CD4-positive, alpha-beta memory T cell (primary cell): ENCODE measurements at regions not wholly inside any gene's neighbourhood (a gene's known extent, or its start where the extent isn't known, plus 50 kb on each side); places are given as distances from the start of the nearest gene placed in this dataset.

ENCODE experiments used
- CTCF ChIA-PET: fragments of 350-600 bp; sonication (Branson Sonifier 250); formaldehyde crosslinking; loops from one replicate; lab custom pipeline; 2021; ENCODE audit warnings: inconsistent platforms; ENCODE audit not compliant: partially characterized antibody; lab: Charles Lee
- POLR2A ChIA-PET: fragments of 350-600 bp; sonication (Branson Sonifier 250); formaldehyde crosslinking; loops from one replicate; lab custom pipeline; 2021; ENCODE audit not compliant: partially characterized antibody; lab: Charles Lee
- DNase-seq, 5 donors: peaks; one replicate each; pipeline versions ENCODE4 v3.0.0 to v3.0.0-alpha.2; 2020 to 2022; ENCODE audit warnings: mixed read lengths in 1 of 5
- H3K27ac ChIP-seq: one replicate; pipeline ENCODE4 v1.7.0; 2013; ENCODE audit warnings: low read depth, low read length
- H3K27me3 ChIP-seq: 2 replicates; pipeline ENCODE4 v1.7.0; 2013; ENCODE audit warnings: mild to moderate bottlenecking, low read length, moderate library complexity; ENCODE audit not compliant: insufficient read depth
- H3K36me3 ChIP-seq: 2 replicates; pipeline ENCODE4 v1.7.0; 2013; ENCODE audit warnings: mild to moderate bottlenecking, low read length, moderate library complexity; ENCODE audit not compliant: insufficient read depth
- H3K4me1 ChIP-seq: 2 replicates; pipeline ENCODE4 v1.7.0; 2013; ENCODE audit warnings: mild to moderate bottlenecking, low read length, moderate library complexity; ENCODE audit not compliant: insufficient read depth
- H3K4me3 ChIP-seq, 2 donors: one replicate each; pipeline ENCODE4 v1.7.0; 2013; ENCODE audit warnings: low read length in 2 of 2, mild to moderate bottlenecking in 1 of 2
- H3K9me3 ChIP-seq, 2 donors: one replicate each; pipeline ENCODE4 v1.7.0; 2013; ENCODE audit warnings: low read length in 2 of 2, control low read depth in 1 of 2; ENCODE audit not compliant: control insufficient read depth in 1 of 2
- H3K27ac Mint-ChIP-seq, 7 donors: one replicate each; pipeline ENCODE4 v1.8.0; 2020 to 2021; ENCODE audit warnings: mixed read lengths in 7 of 7, mild to moderate bottlenecking in 6 of 7, inconsistent platforms in 3 of 7, moderate library complexity in 3 of 7
- H3K27me3 Mint-ChIP-seq, 2 donors: one replicate each; pipeline ENCODE4 v1.8.0; 2020 to 2021; ENCODE audit warnings: mixed read lengths in 2 of 2
- H3K36me3 Mint-ChIP-seq, 2 donors: one replicate each; pipeline ENCODE4 v1.8.0; 2020 to 2021; ENCODE audit warnings: mixed read lengths in 2 of 2, inconsistent platforms in 1 of 2, mild to moderate bottlenecking in 1 of 2
- H3K4me1 Mint-ChIP-seq, 4 donors: one replicate each; pipeline ENCODE4 v1.8.0; 2020 to 2021; ENCODE audit warnings: mixed read lengths in 4 of 4, mild to moderate bottlenecking in 1 of 4
- H3K4me3 Mint-ChIP-seq, 8 donors: one replicate each; pipeline ENCODE4 v1.8.0; 2020 to 2021; ENCODE audit warnings: mixed read lengths in 8 of 8, mild to moderate bottlenecking in 7 of 8, moderate library complexity in 6 of 8, inconsistent platforms in 3 of 8
- H3K9me3 Mint-ChIP-seq, 8 donors: one replicate each; pipeline ENCODE4 v1.8.0; 2020 to 2021; ENCODE audit warnings: mixed read lengths in 8 of 8, mild to moderate bottlenecking in 5 of 8, inconsistent platforms in 3 of 8, moderate library complexity in 1 of 8
- intact Hi-C: fragments of 100-400 bp; cut with micrococcal nuclease; formaldehyde crosslinking; loops from one replicate; pipeline ENCODE4 v1.15.1; 2023

GRCh38 chr12:127297327-127297726 is 969.6 kb upstream of the TMEM132C start:
- no peaks in the 10 kb centered on the region for H3K4me1 Mint-ChIP-seq
- H3K4me1 ChIP-seq, result no peaks in the 10 kb centered on the region
- intact Hi-C loops, result no loop called here
- H3K27me3 Mint-ChIP-seq, result peaks cover 2% of the 10 kb centered on the region in 2 donors
- peak overlapping the region in 1 of 8 donors; percentile 28 for H3K4me3 Mint-ChIP-seq
- no peaks in the 10 kb centered on the region for H3K9me3 ChIP-seq
- ChIA-PET CTCF (no interaction called here), POLR2A (no interaction called here)
- DNase-seq, result no peak
- no peak overlapping the region for H3K27ac ChIP-seq
- no peak overlapping the region for H3K27ac Mint-ChIP-seq
- H3K36me3 ChIP-seq, result no peaks in the 10 kb centered on the region
- H3K27me3 ChIP-seq, result no peaks in the 10 kb centered on the region
- H3K36me3 Mint-ChIP-seq, result no peaks in the 10 kb centered on the region
- no peaks in the 10 kb centered on the region for H3K9me3 Mint-ChIP-seq
- H3K4me3 ChIP-seq, result no peak overlapping the region

- intact Hi-C loops, result no loop called here
- CTCF ChIA-PET, result no interaction called here
- no peak for DNase-seq
- H3K27ac Mint-ChIP-seq, result no peak overlapping the region
- no peaks in the 10 kb centered on the region for H3K4me1 Mint-ChIP-seq
- peaks cover 2 to 5% of the 10 kb centered on the region in 2 donors for H3K27me3 Mint-ChIP-seq
- POLR2A ChIA-PET, result no interaction called here
- H3K4me3 Mint-ChIP-seq, result no peak overlapping the region
- Histone ChIP-seq H3K27me3 (no peaks in the 10 kb centered on the region), H3K9me3 (no peaks in the 10 kb centered on the region), H3K36me3 (no peaks in the 10 kb centered on the region), H3K4me1 (no peaks in the 10 kb centered on the region), H3K27ac (no peak overlapping the region), H3K4me3 (no peak overlapping the region)
- no peaks in the 10 kb centered on the region for H3K36me3 Mint-ChIP-seq
- peaks cover 0 to 5% (median 0%) of the 10 kb centered on the region in 8 donors for H3K9me3 Mint-ChIP-seq
These were observed 966.9 kb upstream of the TMEM132C start for GRCh38 chr12:127300075-127300474.

DNA sequence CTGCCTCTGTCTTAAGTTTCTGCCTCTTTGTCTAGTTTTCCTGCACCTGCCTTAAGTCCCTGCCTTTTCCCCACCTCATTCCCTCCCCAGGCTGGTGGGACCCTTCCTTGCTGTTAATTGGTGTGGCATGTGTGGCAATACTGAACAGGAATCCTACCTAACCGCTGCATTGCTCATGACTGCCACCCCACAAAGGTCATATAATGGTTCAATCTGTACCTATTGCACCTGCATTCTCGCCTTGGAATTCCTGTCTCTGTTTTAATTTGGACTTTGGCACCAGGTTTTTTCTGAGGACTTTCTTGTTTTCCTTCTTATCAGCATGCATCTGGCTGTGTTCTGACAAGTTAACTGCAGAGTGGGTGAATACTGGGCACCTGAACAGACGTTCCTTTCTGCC is 966.2 kb upstream of the TMEM132C start:
- Histone ChIP-seq H3K27me3 (no peaks in the 10 kb centered on the region), H3K27ac (no peak overlapping the region), H3K9me3 (no peaks in the 10 kb centered on the region), H3K4me3 (no peak overlapping the region), H3K4me1 (no peaks in the 10 kb centered on the region), H3K36me3 (no peaks in the 10 kb centered on the region)
- no peaks in the 10 kb centered on the region for H3K36me3 Mint-ChIP-seq
- peaks cover 0 to 10% (median 0%) of the 10 kb centered on the region in 8 donors for H3K9me3 Mint-ChIP-seq
- no peak overlapping the region for H3K27ac Mint-ChIP-seq
- H3K4me3 Mint-ChIP-seq, result no peak overlapping the region
- H3K4me1 Mint-ChIP-seq, result no peaks in the 10 kb centered on the region
- POLR2A ChIA-PET, result no interaction called here
- intact Hi-C loops, result no loop called here
- peaks cover 3 to 5% of the 10 kb centered on the region in 2 donors for H3K27me3 Mint-ChIP-seq
- DNase-seq, result no peak
- CTCF ChIA-PET, result no interaction called here

- Histone ChIP-seq H3K4me1 (no peaks in the 10 kb centered on the region), H3K4me3 (no peak overlapping the region), H3K27ac (no peak overlapping the region), H3K27me3 (no peaks in the 10 kb centered on the region), H3K36me3 (no peaks in the 10 kb centered on the region), H3K9me3 (no peaks in the 10 kb centered on the region)
- CTCF ChIA-PET, result interaction anchor here (1.4 kb wide), 1 partner anchor 8 kb away, joined by 4 read pairs; no protein-coding TSS in a partner anchor
- H3K27me3 Mint-ChIP-seq, result peaks cover 2 to 7% of the 10 kb centered on the region in 2 donors
- H3K4me1 Mint-ChIP-seq, result no peaks in the 10 kb centered on the region
- H3K9me3 Mint-ChIP-seq, result peaks cover 0 to 10% (median 0%) of the 10 kb centered on the region in 8 donors
- H3K27ac Mint-ChIP-seq, result no peak overlapping the region
- H3K4me3 Mint-ChIP-seq, result no peak overlapping the region
- DNase-seq, result no peak
- POLR2A ChIA-PET, result no interaction called here
- intact Hi-C loops, result no loop called here
- no peaks in the 10 kb centered on the region for H3K36me3 Mint-ChIP-seq
These were observed 965.1 kb upstream of the TMEM132C start for GRCh38 chr12:127301876-127302275.

DNA sequence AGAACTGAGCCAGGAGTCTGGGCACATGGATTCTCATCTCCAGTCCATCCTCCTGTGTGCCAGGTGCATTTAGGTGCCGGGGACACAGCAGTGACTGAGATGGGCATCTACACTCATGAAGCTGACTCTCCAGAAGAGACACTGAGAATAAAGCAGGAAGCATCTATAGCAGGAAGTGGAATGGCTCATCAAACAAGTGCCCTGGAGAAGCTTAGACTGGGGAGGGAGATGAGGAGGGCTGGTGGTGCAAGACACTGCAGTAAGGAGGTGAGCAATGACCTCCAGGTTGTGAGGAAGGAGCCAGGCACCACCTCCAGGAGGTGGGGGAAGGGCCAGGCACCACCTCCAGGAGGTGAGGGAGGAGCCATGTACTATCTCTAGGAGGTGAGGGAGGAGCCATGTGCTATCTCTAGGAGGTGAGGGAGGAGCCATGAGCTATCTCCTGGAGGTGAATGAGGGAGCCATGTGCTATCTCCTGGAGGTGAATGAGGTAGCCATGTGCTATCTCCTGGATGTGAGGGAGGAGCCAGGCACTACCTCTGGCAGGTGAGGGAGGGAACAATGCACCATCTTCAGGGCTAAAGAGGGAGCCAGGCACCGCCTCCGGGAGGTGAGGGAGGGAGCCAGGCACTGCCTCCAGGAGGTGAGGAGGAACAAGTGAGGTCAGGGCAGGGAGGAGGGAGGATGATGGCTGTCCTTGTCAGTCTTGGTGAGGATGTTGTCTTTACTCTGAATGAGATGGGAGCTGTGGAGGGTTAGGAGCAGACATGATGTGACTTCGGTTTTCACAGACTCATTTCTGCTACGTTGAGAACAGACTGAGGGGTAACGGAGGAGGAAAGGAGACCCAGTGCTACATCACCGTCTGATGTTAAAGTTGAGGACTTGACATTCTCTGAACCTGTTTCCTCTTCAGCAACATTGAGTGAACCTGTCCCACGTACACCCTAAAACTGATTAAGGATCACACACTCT is 961.9 kb upstream of the TMEM132C start:
- H3K27me3 ChIP-seq, result no peaks in the 10 kb centered on the region
- Mint-ChIP-seq H3K4me3 (peak overlapping the region in 1 of 8 donors; percentile 56), H3K9me3 (peaks cover 0 to 10% (median 0%) of the 10 kb centered on the region in 8 donors), H3K36me3 (no peaks in the 10 kb centered on the region), H3K27me3 (peaks cover 6 to 14% of the 10 kb centered on the region in 2 donors), H3K27ac (no peak overlapping the region), H3K4me1 (no peaks in the 10 kb centered on the region)
- no peaks in the 10 kb centered on the region for H3K36me3 ChIP-seq
- H3K4me1 ChIP-seq, result no peaks in the 10 kb centered on the region
- no peak overlapping the region for H3K4me3 ChIP-seq
- no peak for DNase-seq
- ChIA-PET POLR2A (no interaction called here), CTCF (interaction anchor here (0.5 kb wide), 1 partner anchor 75 kb away, joined by 3 read pairs; no protein-coding TSS in a partner anchor)
- intact Hi-C loops, result no loop called here
- no peak overlapping the region for H3K27ac ChIP-seq
- no peaks in the 10 kb centered on the region for H3K9me3 ChIP-seq

- no peaks in the 10 kb centered on the region for H3K36me3 Mint-ChIP-seq
- no peak overlapping the region for H3K27ac Mint-ChIP-seq
- no peaks in the 10 kb centered on the region for H3K4me1 Mint-ChIP-seq
- no peaks in the 10 kb centered on the region for H3K9me3 ChIP-seq
- H3K9me3 Mint-ChIP-seq, result peaks cover 0 to 10% (median 0%) of the 10 kb centered on the region in 8 donors
- H3K27ac ChIP-seq, result no peak overlapping the region
- no peak overlapping the region for H3K4me3 ChIP-seq
- H3K4me1 ChIP-seq, result no peaks in the 10 kb centered on the region
- no peak overlapping the region for H3K4me3 Mint-ChIP-seq
- POLR2A ChIA-PET, result no interaction called here
- peaks cover 6 to 16% of the 10 kb centered on the region in 2 donors for H3K27me3 Mint-ChIP-seq
- CTCF ChIA-PET, result no interaction called here
- DNase-seq, result no peak
- H3K36me3 ChIP-seq, result no peaks in the 10 kb centered on the region
- intact Hi-C loops, result no loop called here
- H3K27me3 ChIP-seq, result no peaks in the 10 kb centered on the region
These were observed 960.3 kb upstream of the TMEM132C start for GRCh38 chr12:127306604-127307215.

DNA sequence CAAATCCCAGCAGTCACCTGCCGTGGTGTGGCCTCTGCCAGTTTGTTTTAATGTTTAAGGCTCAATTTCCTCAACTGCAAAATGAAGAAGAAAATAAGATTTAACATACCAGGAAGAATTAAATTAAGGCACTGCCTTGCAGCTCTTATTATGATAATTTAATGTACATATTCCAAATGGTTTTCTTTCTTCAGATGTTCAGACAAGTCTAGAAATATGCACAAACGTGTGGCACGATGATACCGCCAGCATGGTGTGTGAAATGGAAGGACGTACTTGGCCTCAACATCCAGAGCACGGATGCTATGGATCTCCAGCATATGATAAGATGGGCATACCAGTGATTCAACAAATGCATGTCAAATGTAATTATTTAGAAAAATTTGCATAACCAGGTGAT is 959.4 kb upstream of the TMEM132C start:
- no peak overlapping the region for H3K4me3 Mint-ChIP-seq
- ChIA-PET POLR2A (no interaction called here), CTCF (no interaction called here)
- intact Hi-C loops, result no loop called here
- H3K4me1 Mint-ChIP-seq, result no peaks in the 10 kb centered on the region
- H3K36me3 ChIP-seq, result no peaks in the 10 kb centered on the region
- no peaks in the 10 kb centered on the region for H3K9me3 ChIP-seq
- no peaks in the 10 kb centered on the region for H3K4me1 ChIP-seq
- no peaks in the 10 kb centered on the region for H3K27me3 ChIP-seq
- peaks cover 6 to 16% of the 10 kb centered on the region in 2 donors for H3K27me3 Mint-ChIP-seq
- no peak overlapping the region for H3K27ac Mint-ChIP-seq
- H3K4me3 ChIP-seq, result no peak overlapping the region
- no peak overlapping the region for H3K27ac ChIP-seq
- H3K9me3 Mint-ChIP-seq, result peaks cover 0 to 8% (median 0%) of the 10 kb centered on the region in 8 donors
- no peak for DNase-seq
- H3K36me3 Mint-ChIP-seq, result no peaks in the 10 kb centered on the region
